Karpas-422 (cell line): ENCODE measurements at regions not wholly inside any gene's neighbourhood (a gene's known extent, or its start where the extent isn't known, plus 50 kb on each side); places are given as distances from the start of the nearest gene placed in this dataset.

ENCODE experiments used
- DNase-seq: peaks from one replicate; pipeline ENCODE4 v3.0.0-alpha.2; 2015
- H2AFZ ChIP-seq: fragments of 200-600 bp; sonication (generic); 2 replicates; pipeline ENCODE4 v1.6.1; 2014; ENCODE audit warnings: antibody characterized with exemption, low read length, mixed read lengths
- H3K27ac ChIP-seq: fragments of 200-600 bp; sonication (generic); 2 replicates; pipeline ENCODE4 v1.5.1; 2014; ENCODE audit warnings: mild to moderate bottlenecking, low read length, moderate library complexity
- H3K27me3 ChIP-seq: fragments of 200-600 bp; sonication (generic); 2 replicates; pipeline ENCODE4 v1.6.1; 2014; ENCODE audit warnings: low read length, mixed read lengths
- H3K36me3 ChIP-seq: fragments of 200-600 bp; sonication (generic); 2 replicates; pipeline ENCODE4 v1.6.1; 2014; ENCODE audit warnings: low read length, mixed read lengths; ENCODE audit not compliant: insufficient read depth
- H3K4me1 ChIP-seq: fragments of 200-600 bp; sonication (generic); 2 replicates; pipeline ENCODE4 v1.6.1; 2014; ENCODE audit warnings: mild to moderate bottlenecking, low read length, mixed read lengths
- H3K4me2 ChIP-seq: fragments of 200-600 bp; sonication (generic); 2 replicates; pipeline ENCODE4 v1.6.1; 2014; ENCODE audit warnings: low read length, low read depth, mild to moderate bottlenecking; ENCODE audit not compliant: poor library complexity, severe bottlenecking
- H3K4me3 ChIP-seq: fragments of 200-600 bp; sonication (generic); 2 replicates; pipeline ENCODE4 v1.5.1; 2014; ENCODE audit warnings: mild to moderate bottlenecking, antibody characterized with exemption, low read length, mixed read lengths
- H3K79me2 ChIP-seq: fragments of 200-600 bp; sonication (generic); 2 replicates; pipeline ENCODE4 v1.6.1; 2014; ENCODE audit warnings: mild to moderate bottlenecking, low read length, mixed read lengths
- H3K9ac ChIP-seq: fragments of 200-600 bp; sonication (generic); 2 replicates; pipeline ENCODE4 v1.6.0; 2014; ENCODE audit warnings: low read length
- H3K9me2 ChIP-seq: fragments of 200-600 bp; sonication (generic), shearing (Covaris generic); replicated peaks from 2 replicates; pipeline ENCODE4 v1.6.0; 2014; ENCODE audit warnings: mild to moderate bottlenecking, low read length, moderate library complexity; ENCODE audit not compliant: insufficient read depth
- H3K9me3 ChIP-seq: fragments of 300-700, 200-600 bp; sonication (generic); 2 replicates; pipeline ENCODE4 v1.6.1; 2014; ENCODE audit warnings: low read length, mixed read lengths
- H4K20me1 ChIP-seq: fragments of 200-600 bp; sonication (generic); 2 replicates; pipeline ENCODE4 v1.6.1; 2014; ENCODE audit warnings: mild to moderate bottlenecking, antibody characterized with exemption, low read length, low read depth; ENCODE audit not compliant: insufficient read depth

- Histone ChIP-seq H3K9ac (no peak overlapping the region), H2AFZ (no peak overlapping the region), H3K4me3 (no peak overlapping the region), H3K4me1 (no peaks in the 10 kb centered on the region), H3K27ac (no peak overlapping the region), H3K9me3 (peaks cover 39% of the 10 kb centered on the region), H3K36me3 (no peaks in the 10 kb centered on the region), H4K20me1 (no peaks in the 10 kb centered on the region), H3K9me2 (no peaks in the 10 kb centered on the region), H3K4me2 (no peak overlapping the region), H3K79me2 (no peaks in the 10 kb centered on the region), H3K27me3 (no peaks in the 10 kb centered on the region)
- no peak for DNase-seq
Measured at GRCh38 chr16:35449663-35450062, 1990.3 kb downstream of the TP53TG3F start.

GRCh38 chr16:35450648-35451047 lies 1991.2 kb downstream of the TP53TG3F start:
- no peaks in the 10 kb centered on the region for H3K79me2 ChIP-seq
- no peak overlapping the region for H3K27ac ChIP-seq
- peaks cover 38% of the 10 kb centered on the region for H3K9me3 ChIP-seq
- DNase-seq = no peak
- H2AFZ ChIP-seq = no peak overlapping the region
- H3K4me2 ChIP-seq = no peak overlapping the region
- no peaks in the 10 kb centered on the region for H3K27me3 ChIP-seq
- H3K36me3 ChIP-seq = no peaks in the 10 kb centered on the region
- no peak overlapping the region for H3K4me3 ChIP-seq
- no peaks in the 10 kb centered on the region for H3K9me2 ChIP-seq
- no peaks in the 10 kb centered on the region for H3K4me1 ChIP-seq
- no peaks in the 10 kb centered on the region for H4K20me1 ChIP-seq
- H3K9ac ChIP-seq = no peak overlapping the region

GRCh38 chr16:35452471-35452870 lies 1993.1 kb downstream of the TP53TG3F start:
- no peak for DNase-seq
- Histone ChIP-seq H3K4me1 (no peaks in the 10 kb centered on the region), H3K9me2 (no peaks in the 10 kb centered on the region), H3K27me3 (no peaks in the 10 kb centered on the region), H3K36me3 (no peaks in the 10 kb centered on the region), H3K4me2 (no peak overlapping the region), H3K4me3 (no peak overlapping the region), H3K9me3 (peaks cover 40% of the 10 kb centered on the region), H4K20me1 (no peaks in the 10 kb centered on the region), H3K9ac (no peak overlapping the region), H3K27ac (no peak overlapping the region), H2AFZ (no peak overlapping the region), H3K79me2 (no peaks in the 10 kb centered on the region)

GRCh38 chr16:35463358-35463757 lies 2003.9 kb downstream of the TP53TG3F start:
- no peak overlapping the region for H2AFZ ChIP-seq
- peaks cover 52% of the 10 kb centered on the region for H3K9me3 ChIP-seq
- H4K20me1 ChIP-seq = no peaks in the 10 kb centered on the region

GRCh38 chr16:35480361-35480760 lies 2020.9 kb downstream of the TP53TG3F start:
- Histone ChIP-seq H3K4me2 (no peak overlapping the region), H3K27ac (no peak overlapping the region), H3K9me2 (no peaks in the 10 kb centered on the region), H3K27me3 (no peaks in the 10 kb centered on the region), H2AFZ (no peak overlapping the region), H3K4me1 (no peaks in the 10 kb centered on the region), H3K9ac (no peak overlapping the region), H3K36me3 (no peaks in the 10 kb centered on the region), H3K4me3 (no peak overlapping the region), H4K20me1 (no peaks in the 10 kb centered on the region), H3K79me2 (no peaks in the 10 kb centered on the region), H3K9me3 (peaks cover 27% of the 10 kb centered on the region)
- DNase-seq = no peak

More at GRCh38 chr16:35463358-35463757, 2003.9 kb downstream of the TP53TG3F start:
- Histone ChIP-seq H3K4me2 (no peak overlapping the region), H3K27ac (no peak overlapping the region), H3K4me3 (no peak overlapping the region), H3K27me3 (no peaks in the 10 kb centered on the region), H3K9me2 (no peaks in the 10 kb centered on the region), H3K4me1 (no peaks in the 10 kb centered on the region), H3K9ac (no peak overlapping the region), H3K79me2 (no peaks in the 10 kb centered on the region), H3K36me3 (no peaks in the 10 kb centered on the region)
- no peak for DNase-seq

GRCh38 chr16:35480988-35481387 lies 2021.6 kb downstream of the TP53TG3F start:
- H3K4me2 ChIP-seq = no peak overlapping the region
- H3K4me3 ChIP-seq = no peak overlapping the region
- no peak overlapping the region for H3K9ac ChIP-seq
- H2AFZ ChIP-seq = no peak overlapping the region
- no peaks in the 10 kb centered on the region for H3K9me2 ChIP-seq
- no peaks in the 10 kb centered on the region for H3K27me3 ChIP-seq
- no peak for DNase-seq
- H3K9me3 ChIP-seq = peaks cover 22% of the 10 kb centered on the region
- H3K27ac ChIP-seq = no peak overlapping the region
- H3K36me3 ChIP-seq = no peaks in the 10 kb centered on the region
- H3K79me2 ChIP-seq = no peaks in the 10 kb centered on the region
- no peaks in the 10 kb centered on the region for H3K4me1 ChIP-seq
- H4K20me1 ChIP-seq = no peaks in the 10 kb centered on the region

- H3K4me2 ChIP-seq = no peak overlapping the region
- no peak for DNase-seq
- H4K20me1 ChIP-seq = no peaks in the 10 kb centered on the region
- no peaks in the 10 kb centered on the region for H3K9me2 ChIP-seq
- no peak overlapping the region for H3K4me3 ChIP-seq
- H3K9me3 ChIP-seq = peaks cover 32% of the 10 kb centered on the region
- no peaks in the 10 kb centered on the region for H3K36me3 ChIP-seq
- H3K4me1 ChIP-seq = no peaks in the 10 kb centered on the region
- H3K9ac ChIP-seq = no peak overlapping the region
- no peak overlapping the region for H2AFZ ChIP-seq
- H3K27ac ChIP-seq = no peak overlapping the region
- H3K27me3 ChIP-seq = no peaks in the 10 kb centered on the region
- no peaks in the 10 kb centered on the region for H3K79me2 ChIP-seq
Measured at GRCh38 chr16:35485915-35486314, 2026.5 kb downstream of the TP53TG3F start.

- Histone ChIP-seq H3K4me1 (no peaks in the 10 kb centered on the region), H3K4me3 (no peak overlapping the region), H2AFZ (no peak overlapping the region), H3K27me3 (no peaks in the 10 kb centered on the region), H3K79me2 (no peaks in the 10 kb centered on the region), H3K36me3 (no peaks in the 10 kb centered on the region), H3K9me3 (peaks cover 30% of the 10 kb centered on the region), H3K9me2 (no peaks in the 10 kb centered on the region), H4K20me1 (no peaks in the 10 kb centered on the region), H3K9ac (no peak overlapping the region), H3K27ac (no peak overlapping the region), H3K4me2 (no peak overlapping the region)
- no peak for DNase-seq
Measured at GRCh38 chr16:35492225-35492624, 2032.8 kb downstream of the TP53TG3F start.

GRCh38 chr16:35497399-35497798 lies 2038.0 kb downstream of the TP53TG3F start:
- H2AFZ ChIP-seq = no peak overlapping the region
- no peaks in the 10 kb centered on the region for H4K20me1 ChIP-seq
- H3K4me1 ChIP-seq = no peaks in the 10 kb centered on the region
- no peaks in the 10 kb centered on the region for H3K9me2 ChIP-seq
- H3K27ac ChIP-seq = no peak overlapping the region
- no peaks in the 10 kb centered on the region for H3K27me3 ChIP-seq
- no peaks in the 10 kb centered on the region for H3K79me2 ChIP-seq
- no peak overlapping the region for H3K4me3 ChIP-seq
- H3K36me3 ChIP-seq = no peaks in the 10 kb centered on the region
- no peak for DNase-seq
- peaks cover 24% of the 10 kb centered on the region for H3K9me3 ChIP-seq
- no peak overlapping the region for H3K9ac ChIP-seq
- H3K4me2 ChIP-seq = no peak overlapping the region
